ENCODE measurements at regions not wholly inside any gene's neighbourhood (a gene's known extent, or its start where the extent isn't known, plus 50 kb on each side); places are given as distances from the start of the nearest gene placed in this dataset.

- TF ChIP-seq POLR2A (IDR thresholded peaks at IDR 0.05), result no peak
- no peak for TF ChIP-seq CTCF (IDR thresholded peaks at IDR 0.05)
These were observed 1106.6 kb upstream of the FAM98A start for GRCh38 chr2:34705551-34706247.

All from right lobe of liver (tissue), 4 donors.